ENCODE measurements at regions not wholly inside any gene's neighbourhood (a gene's known extent, or its start where the extent isn't known, plus 50 kb on each side); places are given as distances from the start of the nearest gene placed in this dataset.

DNA sequence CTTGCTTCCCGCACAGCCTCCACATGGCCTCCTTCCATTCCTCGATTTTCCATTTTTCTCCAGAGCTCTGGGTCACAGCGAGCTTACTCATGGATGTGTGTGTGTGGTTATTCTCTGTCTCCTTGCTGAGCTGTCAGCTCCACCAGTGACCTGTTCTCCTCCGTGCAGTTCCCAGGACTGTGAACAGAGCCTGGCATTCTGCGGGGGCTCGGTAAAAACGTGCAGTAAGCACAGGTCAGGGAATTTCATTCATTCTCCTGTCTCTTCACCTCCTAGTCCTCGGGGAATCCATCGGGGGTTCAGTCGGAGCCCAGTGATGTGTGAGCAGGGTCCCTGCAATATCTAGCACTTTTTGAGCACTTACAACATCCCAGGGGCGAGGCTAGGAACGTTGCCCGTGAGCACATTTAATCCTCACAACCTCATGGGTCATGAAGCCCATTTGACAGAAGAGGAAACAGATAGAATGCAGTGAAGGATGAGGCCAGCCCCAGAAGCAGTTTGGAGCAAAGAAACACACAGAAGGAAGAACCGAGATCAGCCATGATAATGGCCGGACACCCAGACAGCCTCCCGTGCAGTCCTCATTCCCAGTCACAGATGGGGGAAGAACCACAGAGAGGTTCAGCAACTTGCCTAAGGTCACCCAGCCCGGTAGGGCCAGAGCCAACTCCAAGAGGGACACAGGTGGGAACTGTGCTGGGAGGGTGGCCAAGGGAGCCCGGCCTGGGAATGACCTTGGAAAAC is 183.2 kb upstream of the GSE1 start:
- no peak overlapping the region for H3K27ac ChIP-seq
- no peak for TF ChIP-seq ZFX (IDR thresholded peaks at IDR 0.05)
- TF ChIP-seq, protein P1, sequence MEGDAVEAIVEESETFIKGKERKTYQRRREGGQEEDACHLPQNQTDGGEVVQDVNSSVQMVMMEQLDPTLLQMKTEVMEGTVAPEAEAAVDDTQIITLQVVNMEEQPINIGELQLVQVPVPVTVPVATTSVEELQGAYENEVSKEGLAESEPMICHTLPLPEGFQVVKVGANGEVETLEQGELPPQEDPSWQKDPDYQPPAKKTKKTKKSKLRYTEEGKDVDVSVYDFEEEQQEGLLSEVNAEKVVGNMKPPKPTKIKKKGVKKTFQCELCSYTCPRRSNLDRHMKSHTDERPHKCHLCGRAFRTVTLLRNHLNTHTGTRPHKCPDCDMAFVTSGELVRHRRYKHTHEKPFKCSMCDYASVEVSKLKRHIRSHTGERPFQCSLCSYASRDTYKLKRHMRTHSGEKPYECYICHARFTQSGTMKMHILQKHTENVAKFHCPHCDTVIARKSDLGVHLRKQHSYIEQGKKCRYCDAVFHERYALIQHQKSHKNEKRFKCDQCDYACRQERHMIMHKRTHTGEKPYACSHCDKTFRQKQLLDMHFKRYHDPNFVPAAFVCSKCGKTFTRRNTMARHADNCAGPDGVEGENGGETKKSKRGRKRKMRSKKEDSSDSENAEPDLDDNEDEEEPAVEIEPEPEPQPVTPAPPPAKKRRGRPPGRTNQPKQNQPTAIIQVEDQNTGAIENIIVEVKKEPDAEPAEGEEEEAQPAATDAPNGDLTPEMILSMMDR (conservative IDR thresholded peaks at IDR 0.05): no peak

DNA sequence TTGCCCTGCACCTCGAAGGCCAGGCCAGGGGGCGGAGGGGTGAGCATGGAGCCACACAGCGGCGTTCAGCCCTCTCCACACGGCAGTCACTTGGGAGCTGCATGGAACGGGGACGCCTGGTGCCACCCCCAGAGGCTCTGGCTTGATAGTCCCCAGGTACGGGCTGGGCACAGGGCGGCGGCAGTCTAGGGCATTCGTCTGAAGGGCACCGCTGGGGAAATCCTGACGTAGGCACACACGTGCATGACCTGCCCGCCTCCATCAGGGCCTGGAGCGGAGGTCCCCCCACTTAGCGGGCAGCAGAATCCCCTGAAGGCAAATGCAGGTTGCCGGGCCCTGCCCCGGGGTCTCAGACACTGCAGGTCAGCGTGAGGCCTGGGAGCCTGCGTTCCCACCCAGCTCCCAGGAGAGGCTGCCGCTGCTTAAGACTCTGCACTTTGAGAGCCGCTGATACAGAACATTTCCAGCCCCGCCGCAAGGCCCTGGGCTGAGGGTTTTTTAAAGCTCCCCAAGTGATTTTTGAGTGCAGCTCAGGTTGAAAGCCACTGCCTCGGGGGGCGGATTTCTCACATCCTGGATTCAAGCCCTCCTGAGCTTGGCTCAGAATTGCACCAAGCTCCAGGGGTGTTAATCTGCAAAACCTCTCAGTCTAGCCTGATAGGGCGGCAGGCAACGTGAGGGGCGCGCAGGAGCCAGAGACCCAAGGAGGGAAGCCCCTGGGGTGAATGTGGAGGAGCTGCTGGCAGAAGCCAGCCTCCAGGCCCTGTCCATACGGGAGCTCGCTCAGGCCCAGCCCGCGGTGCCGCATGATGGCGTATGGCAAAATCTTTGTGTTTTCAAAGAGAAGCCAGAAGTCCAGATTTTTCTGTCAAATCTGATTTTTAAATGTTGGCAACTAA is 182.3 kb upstream of the GSE1 start:
- H3K27ac ChIP-seq: no peak overlapping the region

GRCh38 chr16:85431431-85432124 is 181.5 kb upstream of the GSE1 start:
- no peak for TF ChIP-seq ZFX (IDR thresholded peaks at IDR 0.05)
- TF ChIP-seq, protein P1 (conservative IDR thresholded peaks at IDR 0.05): no peak
- no peak overlapping the region for H3K27ac ChIP-seq

More for the DNA sequence above, 182.3 kb upstream of the GSE1 start:
- no peak for TF ChIP-seq ZFX (IDR thresholded peaks at IDR 0.05)
- TF ChIP-seq, protein P1 (conservative IDR thresholded peaks at IDR 0.05): no peak

- TF ChIP-seq, protein P1 (conservative IDR thresholded peaks at IDR 0.05): no peak
- TF ChIP-seq ZFX (IDR thresholded peaks at IDR 0.05): no peak
- no peak overlapping the region for H3K27ac ChIP-seq
These were observed 180.5 kb upstream of the GSE1 start for GRCh38 chr16:85432606-85433005.

DNA sequence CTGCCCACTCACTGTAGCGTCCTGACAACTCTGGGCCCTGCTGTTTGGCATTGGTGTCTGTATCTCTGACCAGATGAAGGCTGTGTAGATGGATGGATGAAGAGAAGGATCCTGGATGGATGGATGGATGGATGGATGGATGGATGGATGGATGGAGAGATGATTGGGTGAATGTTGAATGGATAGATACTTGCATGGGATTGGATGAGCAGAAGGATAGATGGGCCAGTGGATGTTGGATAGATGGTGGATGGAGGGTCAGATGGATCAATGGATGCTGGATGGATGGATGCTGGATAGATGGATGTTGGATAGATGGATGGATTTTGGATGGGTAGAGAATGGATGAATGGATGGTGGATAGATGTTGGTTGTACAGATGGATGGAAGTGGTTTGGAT is 179.6 kb upstream of the GSE1 start:
- H3K27ac ChIP-seq: no peak overlapping the region
- no peak for TF ChIP-seq ZFX (IDR thresholded peaks at IDR 0.05)

DNA sequence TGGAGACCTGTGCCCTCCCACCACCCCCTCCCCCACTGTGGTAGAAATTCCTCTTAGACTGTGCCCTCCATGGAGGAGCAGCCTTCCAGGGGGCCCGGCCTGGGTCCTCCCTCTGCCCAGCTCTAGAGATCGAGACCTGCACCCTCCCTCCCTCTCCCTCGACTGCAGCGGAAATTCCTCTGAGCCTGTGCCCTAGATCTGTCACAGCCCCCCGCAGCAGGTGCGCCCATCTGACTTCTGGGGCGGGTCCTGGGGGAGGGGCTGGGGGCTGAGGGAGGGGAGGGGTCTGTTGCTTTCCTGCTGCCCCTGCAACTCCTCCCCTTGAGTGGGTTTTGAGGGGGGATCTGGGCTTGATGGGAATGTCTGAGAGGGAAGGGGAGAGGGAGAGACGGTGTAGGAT is 177.8 kb upstream of the GSE1 start:
- H3K27ac ChIP-seq: no peak overlapping the region
- TF ChIP-seq, protein P1 (conservative IDR thresholded peaks at IDR 0.05): no peak
- no peak for TF ChIP-seq ZFX (IDR thresholded peaks at IDR 0.05)

GRCh38 chr16:85435700-85436099 is 177.4 kb upstream of the GSE1 start:
- no peak overlapping the region for H3K27ac ChIP-seq
- TF ChIP-seq, protein P1 (conservative IDR thresholded peaks at IDR 0.05): no peak
- TF ChIP-seq ZFX (IDR thresholded peaks at IDR 0.05): no peak

All from C4-2B (cell line).